Right ventricle myocardium superior (tissue), 1 donor: ENCODE measurements at regions not wholly inside any gene's neighbourhood (a gene's known extent, or its start where the extent isn't known, plus 50 kb on each side); places are given as distances from the start of the nearest gene placed in this dataset.
"Not testable (repeated sequence)": the region's sequence is repeated elsewhere in the genome, so short reads cannot be mapped to it uniquely, and the experiment has no call there.

Experiments
- ATAC-seq: fragments of 200-7000 bp; cut with Tn5 transposase; one replicate; pipeline ENCODE4 v1.9.1; 2020; ENCODE audit warnings: mild to moderate bottlenecking; ENCODE audit not compliant: poor library complexity
- DNase-seq: peaks from one replicate; pipeline ENCODE4 v3.0.0-alpha.2; 2020
- intact Hi-C: fragments of 100-400 bp; cut with DNase I; formaldehyde crosslinking; loops from one replicate; pipeline ENCODE4 v1.11.2; 2022
- donor health status: DM: no; HTN: yes; CAD: no; lungs with severe emphysema.

GRCh38 chr14:103280278-103280928 lies 53.6 kb upstream of the EIF5 start:
- ATAC-seq (peak; percentile 67), DNase-seq (no peak)
- intact Hi-C loops, result loop anchor here (10.0 kb wide), 1 partner anchor 96 kb away; no protein-coding TSS in a partner anchor

- ATAC-seq (peak; percentile 82), DNase-seq (no peak)
- intact Hi-C loops, result loop anchor here (10.0 kb wide), 1 partner anchor 97 kb away; no protein-coding TSS in a partner anchor
Observed at GRCh38 chr14:103281496-103282231, 52.4 kb upstream of the EIF5 start.

DNA sequence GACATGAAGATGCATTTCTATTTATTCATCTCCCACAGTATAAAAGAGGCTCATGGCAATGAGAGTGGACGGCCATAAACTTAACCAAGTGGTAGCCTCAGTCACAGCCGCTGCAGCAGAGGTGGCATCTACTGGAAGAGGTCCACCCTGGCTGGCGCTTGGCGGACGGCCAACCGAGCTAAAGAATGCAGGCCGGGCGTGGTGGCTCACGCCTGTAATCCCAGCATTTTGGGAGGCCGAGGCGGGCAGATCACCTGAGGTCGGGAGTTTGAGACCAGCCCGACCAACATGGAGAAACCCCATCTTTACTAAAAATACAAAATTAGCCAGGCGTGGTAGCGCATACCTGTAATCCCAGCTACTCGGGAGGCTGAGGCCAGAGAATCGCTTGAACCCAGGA lies 51.7 kb upstream of the EIF5 start:
- not testable (repeated sequence) for ATAC-seq, DNase-seq
- intact Hi-C loops, result loop anchor here (10.0 kb wide), 1 partner anchor 98 kb away; no protein-coding TSS in a partner anchor

DNA sequence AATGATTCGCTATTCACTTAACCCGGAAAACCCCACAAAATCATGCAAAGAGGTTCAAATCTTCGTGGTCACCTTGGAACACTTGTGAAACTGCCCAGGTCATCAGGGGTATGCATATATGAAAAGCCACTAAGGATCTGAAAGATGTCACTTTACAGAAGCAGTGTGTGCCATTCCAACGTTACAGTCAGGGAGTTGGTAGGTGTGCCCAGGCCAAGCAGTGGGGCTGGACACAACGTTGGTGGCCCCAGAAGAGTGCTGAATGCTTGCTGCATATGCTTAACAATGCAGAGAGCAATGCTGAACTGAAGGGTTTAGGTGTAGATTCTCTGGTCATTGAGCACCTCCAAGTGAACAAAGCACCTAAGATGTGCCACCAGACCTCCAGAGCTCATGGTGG lies 51.1 kb upstream of the EIF5 start:
- DNase-seq (no peak), ATAC-seq (no peak)
- intact Hi-C loops, result loop anchor here (10.0 kb wide), 1 partner anchor 98 kb away; no protein-coding TSS in a partner anchor

GRCh38 chr14:103283916-103284315 lies 50.1 kb upstream of the EIF5 start:
- intact Hi-C loops, result loop anchor here (10.0 kb wide), 1 partner anchor 99 kb away; no protein-coding TSS in a partner anchor
- DNase-seq, result no peak

More at GRCh38 chr14:103283916-103284315, 50.1 kb upstream of the EIF5 start:
- ATAC-seq, result no peak
